ENCODE measurements at regions not wholly inside any gene's neighbourhood (a gene's known extent, or its start where the extent isn't known, plus 50 kb on each side); places are given as distances from the start of the nearest gene placed in this dataset.

GRCh38 chr1:195597891-195598290 is 1010.3 kb downstream of the KCNT2 start:
- no peak overlapping the region for H3K4me3 ChIP-seq (ENCODE audit: low read length in 3 of 3)
- H3K36me3 ChIP-seq (ENCODE audit: control insufficient read depth in 2 of 3, insufficient read depth in 3 of 3, low read length in 3 of 3): no peaks in the 10 kb centered on the region
- H3K9me3 ChIP-seq (ENCODE audit: control insufficient read depth in 2 of 3, insufficient read depth in 1 of 3, low read length in 3 of 3): no peaks in the 10 kb centered on the region
- no peaks in the 10 kb centered on the region for H3K27me3 ChIP-seq (ENCODE audit: control insufficient read depth, insufficient read depth, low read length)
- DNase-seq (no peak), FAIRE-seq (no peak)
- no peaks in the 10 kb centered on the region for H3K4me1 ChIP-seq (ENCODE audit: control insufficient read depth in 2 of 3, insufficient read depth in 2 of 3, low read depth in 1 of 3, low read length in 3 of 3)
- TF ChIP-seq CTCF (IDR thresholded peaks at IDR 0.05; ENCODE audit: borderline replicate concordance, extremely low read depth, insufficient read depth): no peak
- intact Hi-C loops (cut with DNase I): no loop called here
- H3K27ac ChIP-seq (ENCODE audit: low read depth in 2 of 2, low read length in 2 of 2): no peak overlapping the region
- H3K9ac ChIP-seq (ENCODE audit: low read length in 3 of 3): no peak overlapping the region

GRCh38 chr1:195594773-195595172 is 1013.5 kb downstream of the KCNT2 start:
- Histone ChIP-seq H3K9me3 (ENCODE audit: control insufficient read depth in 2 of 3, insufficient read depth in 1 of 3, low read length in 3 of 3) (no peaks in the 10 kb centered on the region), H3K27ac (ENCODE audit: low read depth in 2 of 2, low read length in 2 of 2) (no peak overlapping the region), H3K9ac (ENCODE audit: low read length in 3 of 3) (no peak overlapping the region), H3K4me1 (ENCODE audit: control insufficient read depth in 2 of 3, insufficient read depth in 2 of 3, low read depth in 1 of 3, low read length in 3 of 3) (no peaks in the 10 kb centered on the region), H3K36me3 (ENCODE audit: control insufficient read depth in 2 of 3, insufficient read depth in 3 of 3, low read length in 3 of 3) (no peaks in the 10 kb centered on the region), H3K27me3 (ENCODE audit: control insufficient read depth, insufficient read depth, low read length) (no peaks in the 10 kb centered on the region), H3K4me3 (ENCODE audit: low read length in 3 of 3) (no peak overlapping the region)
- no peak for DNase-seq
- TF ChIP-seq CTCF (IDR thresholded peaks at IDR 0.05; ENCODE audit: borderline replicate concordance, extremely low read depth, insufficient read depth): no peak
- intact Hi-C loops (cut with DNase I): no loop called here
- FAIRE-seq: no peak

GRCh38 chr1:195594322-195594721 is 1013.9 kb downstream of the KCNT2 start:
- DNase-seq: no peak
- Histone ChIP-seq H3K27ac (ENCODE audit: low read depth in 2 of 2, low read length in 2 of 2) (no peak overlapping the region), H3K9me3 (ENCODE audit: control insufficient read depth in 2 of 3, insufficient read depth in 1 of 3, low read length in 3 of 3) (no peaks in the 10 kb centered on the region), H3K9ac (ENCODE audit: low read length in 3 of 3) (no peak overlapping the region), H3K4me3 (ENCODE audit: low read length in 3 of 3) (no peak overlapping the region), H3K36me3 (ENCODE audit: control insufficient read depth in 2 of 3, insufficient read depth in 3 of 3, low read length in 3 of 3) (no peaks in the 10 kb centered on the region), H3K4me1 (ENCODE audit: control insufficient read depth in 2 of 3, insufficient read depth in 2 of 3, low read depth in 1 of 3, low read length in 3 of 3) (no peaks in the 10 kb centered on the region), H3K27me3 (ENCODE audit: control insufficient read depth, insufficient read depth, low read length) (no peaks in the 10 kb centered on the region)
- intact Hi-C loops (cut with DNase I): no loop called here
- TF ChIP-seq CTCF (IDR thresholded peaks at IDR 0.05; ENCODE audit: borderline replicate concordance, extremely low read depth, insufficient read depth): no peak
- no peak for FAIRE-seq

Data from kidney (tissue), 13 donors.